GM23338 (cell line): ENCODE measurements at regions not wholly inside any gene's neighbourhood (a gene's known extent, or its start where the extent isn't known, plus 50 kb on each side); places are given as distances from the start of the nearest gene placed in this dataset.

Source experiments
- ATAC-seq: fragments of 200-7000 bp; cut with Tn5 transposase; 3 replicates; pipeline ENCODE4 v1.9.1; 2020
- DNase-seq: peaks from one replicate; pipeline ENCODE4 v3.0.0-alpha.2; 2015; ENCODE audit warnings: low spot score
- H2AFZ ChIP-seq: fragments of 200-600 bp; sonication (generic); 2 replicates; pipeline ENCODE4 v1.8.0; 2016; ENCODE audit warnings: antibody characterized with exemption, mild to moderate bottlenecking, moderate library complexity
- H3F3A ChIP-seq: fragments of 200-600 bp; sonication (generic); replicated peaks from 2 replicates; pipeline ENCODE4 v1.8.0; 2017; ENCODE audit warnings: antibody characterized with exemption, mixed run types, low read depth
- H3K27ac ChIP-seq: fragments of 200-600 bp; sonication (generic); 2 replicates; pipeline ENCODE4 v1.6.1; 2016; ENCODE audit warnings: low read depth
- H3K27me3 ChIP-seq: fragments of 200-600 bp; sonication (generic); 2 replicates; pipeline ENCODE4 v1.8.0; 2016; ENCODE audit warnings: mild to moderate bottlenecking, mixed run types, moderate library complexity; ENCODE audit not compliant: insufficient read depth
- H3K36me3 ChIP-seq: fragments of 200-600 bp; sonication (generic); 2 replicates; pipeline ENCODE4 v1.8.0; 2016; ENCODE audit warnings: mild to moderate bottlenecking; ENCODE audit not compliant: insufficient read depth
- H3K4me1 ChIP-seq: fragments of 200-600 bp; sonication (generic); 2 replicates; pipeline ENCODE4 v1.8.0; 2016; ENCODE audit warnings: mild to moderate bottlenecking, moderate library complexity; ENCODE audit not compliant: insufficient read depth
- H3K4me2 ChIP-seq: fragments of 200-600 bp; sonication (generic); 2 replicates; pipeline ENCODE4 v1.7.1; 2017; ENCODE audit warnings: mixed run types
- H3K4me3 ChIP-seq: fragments of 200-600 bp; sonication (generic); 2 replicates; pipeline ENCODE4 v1.6.1; 2016; ENCODE audit warnings: mixed run types
- H3K79me2 ChIP-seq: fragments of 200-600 bp; sonication (generic); replicated peaks from 2 replicates; pipeline ENCODE4 v1.8.0; 2017; ENCODE audit warnings: mild to moderate bottlenecking; ENCODE audit not compliant: insufficient read depth
- H3K9me2 ChIP-seq: fragments of 200-600 bp; sonication (generic); 2 replicates; pipeline ENCODE4 v1.8.0; 2017; ENCODE audit not compliant: insufficient read depth
- H4K20me1 ChIP-seq: fragments of 200-600 bp; sonication (generic); replicated peaks from 2 replicates; pipeline ENCODE4 v1.8.0; 2017; ENCODE audit warnings: mild to moderate bottlenecking; ENCODE audit not compliant: insufficient read depth
- H3K27ac Mint-ChIP-seq: 2 replicates; pipeline ENCODE4 v1.8.0; 2020; ENCODE audit warnings: inconsistent platforms, mild to moderate bottlenecking, moderate library complexity, mixed read lengths
- H3K27me3 Mint-ChIP-seq: 3 replicates; pipeline ENCODE4 v1.8.0; 2022; ENCODE audit warnings: low read depth, mild to moderate bottlenecking, moderate library complexity, mixed read lengths, inconsistent platforms; ENCODE audit not compliant: insufficient read depth, poor library complexity
- H3K36me3 Mint-ChIP-seq: 3 replicates; pipeline ENCODE4 v1.8.0; 2021; ENCODE audit warnings: low read depth, mild to moderate bottlenecking, inconsistent platforms, moderate library complexity, mixed read lengths
- H3K4me1 Mint-ChIP-seq: 3 replicates; pipeline ENCODE4 v1.8.0; 2020; ENCODE audit warnings: mild to moderate bottlenecking, inconsistent platforms, mixed read lengths
- H3K4me3 Mint-ChIP-seq: 3 replicates; pipeline ENCODE4 v1.8.0; 2021; ENCODE audit warnings: moderate library complexity, mild to moderate bottlenecking, inconsistent platforms, mixed read lengths
- H3K9me3 Mint-ChIP-seq: 3 replicates; pipeline ENCODE4 v1.8.0; 2020; ENCODE audit warnings: moderate library complexity, mild to moderate bottlenecking, inconsistent platforms, mixed read lengths
- CREB1 ChIP-seq: fragments of 250-450 bp; sonication (Bioruptor Pico); IDR thresholded peaks from 2 replicates; pipeline ENCODE4 v1.5.0; 2020; ENCODE audit warnings: low read depth, mild to moderate bottlenecking, moderate library complexity
- CTCF ChIP-seq, 2 experiments: fragments of 200-600 bp in 1 of 2; sonication (generic) in 1 of 2; conservative IDR thresholded peaks; 2 replicates each; pipeline versions ENCODE4 v1.5.1 to v1.6.1; 2016 to 2017; ENCODE audit warnings: antibody characterized with exemption in 2 of 2, low read depth in 2 of 2, mild to moderate bottlenecking in 2 of 2, moderate library complexity in 1 of 2
- EZH2 ChIP-seq: fragments of 200-600 bp; sonication (generic); IDR thresholded peaks from one replicate; pipeline ENCODE4 v1.8.0; 2017; ENCODE audit warnings: antibody characterized with exemption, mild to moderate bottlenecking, low read depth; ENCODE audit not compliant: unreplicated experiment
- EZH2phosphoT487 ChIP-seq: fragments of 200-600 bp; sonication (generic); IDR thresholded peaks from one replicate; pipeline ENCODE4 v1.8.1; 2018; ENCODE audit warnings: antibody characterized with exemption; ENCODE audit not compliant: unreplicated experiment
- JUNB ChIP-seq: IDR thresholded peaks from one replicate; pipeline ENCODE4 v1.6.1; 2016; ENCODE audit warnings: antibody characterized with exemption; ENCODE audit not compliant: unreplicated experiment
- NANOG ChIP-seq: IDR thresholded peaks from 2 replicates; pipeline ENCODE4 v1.6.1; 2016; ENCODE audit warnings: antibody characterized with exemption, borderline replicate concordance
- POLR2AphosphoS5 ChIP-seq: IDR thresholded peaks from 2 replicates; pipeline ENCODE4 v1.6.1; 2016; ENCODE audit warnings: antibody characterized with exemption, low read depth
- REST ChIP-seq: IDR thresholded peaks from one replicate; pipeline ENCODE4 v1.6.1; 2018; ENCODE audit warnings: antibody characterized with exemption; ENCODE audit not compliant: unreplicated experiment
- STAT1 ChIP-seq: IDR thresholded peaks from one replicate; pipeline ENCODE4 v1.6.1; 2016; ENCODE audit warnings: antibody characterized with exemption; ENCODE audit not compliant: unreplicated experiment
- ZNF114 ChIP-seq: fragments of 250-450 bp; sonication (Bioruptor Pico); IDR thresholded peaks from 2 replicates; pipeline ENCODE4 v1.5.0; 2020; ENCODE audit warnings: mild to moderate bottlenecking, moderate library complexity

GRCh38 chr3:67215690-67216089 lies 217.6 kb downstream of the KBTBD8 start:
- Histone ChIP-seq H2AFZ (no peak overlapping the region), H3K4me1 (no peaks in the 10 kb centered on the region), H3K4me3 (no peak overlapping the region), H3K4me2 (no peak overlapping the region), H3K27ac (no peak overlapping the region), H3K36me3 (no peaks in the 10 kb centered on the region), H3K27me3 (no peaks in the 10 kb centered on the region), H3F3A (no peaks in the 10 kb centered on the region), H4K20me1 (no peaks in the 10 kb centered on the region), H3K9me2 (no peaks in the 10 kb centered on the region), H3K79me2 (no peaks in the 10 kb centered on the region)
- no peak overlapping the region for H3K27ac Mint-ChIP-seq
- no peak overlapping the region for H3K4me3 Mint-ChIP-seq
- ATAC-seq (no peak), DNase-seq (no peak)
- H3K9me3 Mint-ChIP-seq, result no peaks in the 10 kb centered on the region
- TF ChIP-seq EZH2phosphoT487 (no peak), ZNF114 (CRISPR knock-in tag) (no peak), STAT1 (no peak), REST (no peak), CREB1 (no peak), CTCF (conservative IDR thresholded peaks at IDR 0.05; ENCODE audit: low read depth in 2 of 2) (no peak), EZH2 (no peak), JUNB (no peak)
- no peaks in the 10 kb centered on the region for H3K4me1 Mint-ChIP-seq
- H3K27me3 Mint-ChIP-seq, result peaks cover 2% of the 10 kb centered on the region
- H3K36me3 Mint-ChIP-seq, result no peaks in the 10 kb centered on the region

- no peak for DNase-seq
- no peak overlapping the region for H2AFZ ChIP-seq
- no peaks in the 10 kb centered on the region for H3K27me3 ChIP-seq
- no peak overlapping the region for H3K4me3 ChIP-seq
- no peaks in the 10 kb centered on the region for H3K36me3 ChIP-seq
- Mint-ChIP-seq H3K27me3 (no peaks in the 10 kb centered on the region), H3K4me1 (no peaks in the 10 kb centered on the region), H3K27ac (no peak overlapping the region), H3K4me3 (no peak overlapping the region), H3K36me3 (no peaks in the 10 kb centered on the region), H3K9me3 (no peaks in the 10 kb centered on the region)
- H3K4me1 ChIP-seq, result no peaks in the 10 kb centered on the region
- TF ChIP-seq JUNB, result no peak
- no peak for TF ChIP-seq NANOG
- no peak for TF ChIP-seq EZH2phosphoT487
- no peak for TF ChIP-seq POLR2AphosphoS5
- no peaks in the 10 kb centered on the region for H3F3A ChIP-seq
- no peak for ATAC-seq
- no peak overlapping the region for H3K27ac ChIP-seq
- peaks cover 23% of the 10 kb centered on the region for H3K9me2 ChIP-seq
- no peak overlapping the region for H3K4me2 ChIP-seq
- H4K20me1 ChIP-seq, result no peaks in the 10 kb centered on the region
- H3K79me2 ChIP-seq, result no peaks in the 10 kb centered on the region
Measured at GRCh38 chr3:67227030-67227429, 228.9 kb downstream of the KBTBD8 start.
